Activated T-helper 2 cell treated with anti-CD3 and anti-CD28 coated beads, Interferon-gamma antibody, Interleukin-2, Interleukin-4, amounts not matched to agents 10 μg/mL and 5 μg/mL and 100 μg/mL, durations not matched to agents 14 hours and 24 hours and 36 hours (primary cell): ENCODE measurements at regions not wholly inside any gene's neighbourhood (a gene's known extent, or its start where the extent isn't known, plus 50 kb on each side); places are given as distances from the start of the nearest gene placed in this dataset.

ENCODE experiments used
- DNase-seq: peaks from one replicate; pipeline ENCODE4 v3.0.0; 2021; ENCODE audit warnings: low spot score
- H3K27ac Mint-ChIP-seq: one replicate; pipeline ENCODE4 v1.8.0; 2021; ENCODE audit warnings: mixed read lengths
- H3K27me3 Mint-ChIP-seq: one replicate; pipeline ENCODE4 v1.8.0; 2021; ENCODE audit warnings: low read depth, mixed read lengths
- H3K36me3 Mint-ChIP-seq: one replicate; pipeline ENCODE4 v1.8.0; 2021; ENCODE audit warnings: low read depth, mixed read lengths
- H3K4me1 Mint-ChIP-seq: one replicate; pipeline ENCODE4 v1.8.0; 2021; ENCODE audit warnings: low read depth, mixed read lengths
- H3K4me3 Mint-ChIP-seq: one replicate; pipeline ENCODE4 v1.8.0; 2021; ENCODE audit warnings: low read depth, mild to moderate bottlenecking, moderate library complexity, mixed read lengths
- H3K9me3 Mint-ChIP-seq: one replicate; pipeline ENCODE4 v1.8.0; 2021; ENCODE audit warnings: mixed read lengths
- intact Hi-C: fragments of 100-400 bp; cut with micrococcal nuclease; formaldehyde crosslinking; loops from one replicate; pipeline ENCODE4 v1.15.1; 2023

- intact Hi-C loops = no loop called here
- Mint-ChIP-seq H3K9me3 (no peaks in the 10 kb centered on the region), H3K36me3 (no peaks in the 10 kb centered on the region)
Measured at GRCh38 chr9:109862452-109862851, 82.5 kb downstream of the PALM2AKAP2 start.

GRCh38 chr9:109863961-109864360 is 84.0 kb downstream of the PALM2AKAP2 start:
- Mint-ChIP-seq H3K9me3 (no peaks in the 10 kb centered on the region), H3K27ac (no peak overlapping the region), H3K36me3 (no peaks in the 10 kb centered on the region), H3K27me3 (peaks cover 32% of the 10 kb centered on the region), H3K4me3 (no peak overlapping the region), H3K4me1 (no peaks in the 10 kb centered on the region)
- intact Hi-C loops = no loop called here
- no peak for DNase-seq

More at GRCh38 chr9:109862452-109862851, 82.5 kb downstream of the PALM2AKAP2 start:
- Mint-ChIP-seq H3K4me1 (no peaks in the 10 kb centered on the region), H3K4me3 (no peak overlapping the region), H3K27ac (no peak overlapping the region), H3K27me3 (peaks cover 29% of the 10 kb centered on the region)
- DNase-seq = no peak

- no peak for DNase-seq
- Mint-ChIP-seq H3K4me1 (no peaks in the 10 kb centered on the region), H3K27me3 (peaks cover 27% of the 10 kb centered on the region), H3K36me3 (no peaks in the 10 kb centered on the region), H3K4me3 (no peak overlapping the region), H3K9me3 (no peaks in the 10 kb centered on the region), H3K27ac (no peak overlapping the region)
- intact Hi-C loops = no loop called here
Measured at GRCh38 chr9:109865521-109865920, 85.5 kb downstream of the PALM2AKAP2 start.

GRCh38 chr9:109868207-109868606 is 88.2 kb downstream of the PALM2AKAP2 start:
- H3K4me3 Mint-ChIP-seq = no peak overlapping the region

GRCh38 chr9:109868722-109869121 is 88.7 kb downstream of the PALM2AKAP2 start:
- intact Hi-C loops = no loop called here
- Mint-ChIP-seq H3K4me1 (peaks cover 6% of the 10 kb centered on the region), H3K4me3 (no peak overlapping the region), H3K27ac (no peak overlapping the region), H3K9me3 (no peaks in the 10 kb centered on the region), H3K36me3 (no peaks in the 10 kb centered on the region), H3K27me3 (peaks cover 41% of the 10 kb centered on the region)
- no peak for DNase-seq

More at GRCh38 chr9:109868207-109868606, 88.2 kb downstream of the PALM2AKAP2 start:
- intact Hi-C loops = no loop called here
- no peaks in the 10 kb centered on the region for H3K9me3 Mint-ChIP-seq
- no peak overlapping the region for H3K27ac Mint-ChIP-seq
- H3K4me1 Mint-ChIP-seq = peaks cover 2% of the 10 kb centered on the region
- no peaks in the 10 kb centered on the region for H3K36me3 Mint-ChIP-seq
- DNase-seq = no peak
- H3K27me3 Mint-ChIP-seq = peaks cover 37% of the 10 kb centered on the region

- Mint-ChIP-seq H3K27ac (no peak overlapping the region), H3K4me3 (no peak overlapping the region), H3K27me3 (peaks cover 50% of the 10 kb centered on the region), H3K36me3 (no peaks in the 10 kb centered on the region), H3K4me1 (peaks cover 6% of the 10 kb centered on the region), H3K9me3 (no peaks in the 10 kb centered on the region)
- DNase-seq = no peak
- intact Hi-C loops = no loop called here
Measured at GRCh38 chr9:109870365-109870764, 90.4 kb downstream of the PALM2AKAP2 start.

GRCh38 chr9:109872901-109873300 is 92.9 kb downstream of the PALM2AKAP2 start:
- H3K27me3 Mint-ChIP-seq = peaks cover 37% of the 10 kb centered on the region
- no peak overlapping the region for H3K27ac Mint-ChIP-seq
- no peaks in the 10 kb centered on the region for H3K36me3 Mint-ChIP-seq
- peaks cover 6% of the 10 kb centered on the region for H3K4me1 Mint-ChIP-seq
- intact Hi-C loops = no loop called here
- no peak overlapping the region for H3K4me3 Mint-ChIP-seq
- DNase-seq = no peak
- no peaks in the 10 kb centered on the region for H3K9me3 Mint-ChIP-seq

GRCh38 chr9:109875495-109876129 is 95.6 kb downstream of the PALM2AKAP2 start:
- peaks cover 29% of the 10 kb centered on the region for H3K27me3 Mint-ChIP-seq

GRCh38 chr9:109880276-109881169 is 100.5 kb downstream of the PALM2AKAP2 start:
- DNase-seq = peak; percentile 20
- Mint-ChIP-seq H3K27ac (no peak overlapping the region), H3K36me3 (peaks cover 2% of the 10 kb centered on the region), H3K27me3 (peaks cover 5% of the 10 kb centered on the region), H3K9me3 (no peaks in the 10 kb centered on the region), H3K4me1 (peaks cover 31% of the 10 kb centered on the region), H3K4me3 (peak overlapping the region; percentile 41)
- intact Hi-C loops = loop anchor here (10.0 kb wide), 1 partner anchor 744 kb away; no protein-coding TSS in a partner anchor

More at GRCh38 chr9:109875495-109876129, 95.6 kb downstream of the PALM2AKAP2 start:
- DNase-seq = no peak
- Mint-ChIP-seq H3K4me3 (no peak overlapping the region), H3K4me1 (peaks cover 11% of the 10 kb centered on the region), H3K27ac (no peak overlapping the region), H3K9me3 (no peaks in the 10 kb centered on the region), H3K36me3 (no peaks in the 10 kb centered on the region)
- intact Hi-C loops = no loop called here

GRCh38 chr9:109883623-109884022 is 103.6 kb downstream of the PALM2AKAP2 start:
- Mint-ChIP-seq H3K36me3 (peaks cover 2% of the 10 kb centered on the region), H3K4me3 (no peak overlapping the region), H3K4me1 (peaks cover 58% of the 10 kb centered on the region), H3K9me3 (no peaks in the 10 kb centered on the region), H3K27ac (no peak overlapping the region), H3K27me3 (peaks cover 3% of the 10 kb centered on the region)
- no peak for DNase-seq
- intact Hi-C loops = loop anchor here (10.0 kb wide), 1 partner anchor 741 kb away; no protein-coding TSS in a partner anchor

- Mint-ChIP-seq H3K27me3 (no peaks in the 10 kb centered on the region), H3K36me3 (peaks cover 2% of the 10 kb centered on the region), H3K9me3 (no peaks in the 10 kb centered on the region), H3K4me1 (peaks cover 75% of the 10 kb centered on the region), H3K4me3 (peak overlapping the region; percentile 1), H3K27ac (peak overlapping the region; percentile 89)
- no peak for DNase-seq
- intact Hi-C loops = loop anchor here (1.0 to 10.0 kb wide), 7 partner anchors 32 to 739 kb away; partner anchors contain the start of gene TXN
Measured at GRCh38 chr9:109886041-109886440, 106.0 kb downstream of the PALM2AKAP2 start.

GRCh38 chr9:109886617-109887016 is 106.6 kb downstream of the PALM2AKAP2 start:
- Mint-ChIP-seq H3K36me3 (peaks cover 2% of the 10 kb centered on the region), H3K4me1 (peaks cover 73% of the 10 kb centered on the region), H3K4me3 (peak overlapping the region; percentile 1), H3K27ac (peak overlapping the region; percentile 89), H3K27me3 (no peaks in the 10 kb centered on the region), H3K9me3 (no peaks in the 10 kb centered on the region)
- DNase-seq = no peak
- intact Hi-C loops = loop anchor here (1.0 to 10.0 kb wide), 8 partner anchors 9 to 738 kb away; partner anchors contain the start of gene TXN

GRCh38 chr9:109887079-109887478 is 107.1 kb downstream of the PALM2AKAP2 start:
- Mint-ChIP-seq H3K9me3 (no peaks in the 10 kb centered on the region), H3K36me3 (peaks cover 2% of the 10 kb centered on the region), H3K27me3 (no peaks in the 10 kb centered on the region), H3K27ac (peak overlapping the region; percentile 89), H3K4me3 (no peak overlapping the region), H3K4me1 (peaks cover 76% of the 10 kb centered on the region)
- DNase-seq = no peak
- intact Hi-C loops = loop anchor here (1.0 to 10.0 kb wide), 5 partner anchors 8 to 738 kb away; partner anchors contain the start of gene TXN
